ENCODE measurements at regions not wholly inside any gene's neighbourhood (a gene's known extent, or its start where the extent isn't known, plus 50 kb on each side); places are given as distances from the start of the nearest gene placed in this dataset.

DNA sequence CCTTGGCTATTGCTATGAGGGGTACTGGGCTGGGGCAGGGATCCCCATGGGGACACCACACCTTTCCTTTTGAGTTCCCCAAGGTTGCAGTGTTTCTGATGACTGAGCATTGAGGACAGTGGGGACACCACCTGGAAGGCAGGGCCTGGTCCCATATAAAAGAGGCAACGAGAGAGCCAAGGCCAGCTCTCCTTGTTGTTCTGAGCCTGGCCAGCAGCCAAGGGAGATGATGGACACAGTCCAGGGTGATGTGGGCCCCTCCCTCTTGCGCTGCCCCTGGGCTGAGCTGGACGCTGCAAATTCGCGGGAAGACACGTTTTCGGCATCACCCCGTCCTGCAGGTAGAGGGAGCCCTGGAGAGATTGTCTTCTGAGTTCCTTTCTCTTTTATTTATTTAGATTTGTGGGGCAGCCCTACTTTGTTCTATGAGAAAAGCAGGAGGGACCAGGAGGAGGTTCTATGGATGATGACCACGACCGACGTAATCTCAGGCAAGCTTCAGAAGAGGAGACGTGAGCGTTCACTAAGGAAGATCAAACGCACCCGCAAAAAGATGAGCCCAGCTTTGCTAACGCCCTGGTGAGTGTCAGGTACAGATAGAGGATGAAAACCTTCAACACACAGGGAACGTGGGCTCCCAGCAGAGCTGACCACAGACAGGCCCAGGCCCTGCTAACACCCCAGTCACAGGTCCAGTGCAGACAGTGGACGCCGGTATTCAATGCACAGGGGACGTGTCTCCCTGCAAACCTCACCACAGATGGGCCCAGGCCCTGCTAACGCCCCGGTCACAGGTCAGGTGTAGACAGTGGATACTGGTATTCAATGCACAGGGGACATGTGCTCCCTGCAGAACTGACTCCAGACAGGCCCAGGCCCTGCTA lies 97.4 kb downstream of the SHOX start (continued):
- TF ChIP-seq RAD21 (IDR thresholded peaks at IDR 0.05 in 1 of 2, conservative IDR thresholded peaks at IDR 0.05 in 1 of 2; ENCODE audit: low read depth in 2 of 2, low read length in 2 of 2): peak; percentile 66 to 71

Data from H1 (cell line).